DLD1 (cell line): ENCODE measurements at regions not wholly inside any gene's neighbourhood (a gene's known extent, or its start where the extent isn't known, plus 50 kb on each side); places are given as distances from the start of the nearest gene placed in this dataset.

ENCODE experiments used
- in situ Hi-C: cut with HindIII; loops from 2 replicates; pipeline ENCODE4 v1.10.0; 2017; ENCODE audit warnings: low sequenced_read_pairs

- in situ Hi-C loops, result no loop called here
These were observed 215.7 kb downstream of the HTR7 start for GRCh38 chr10:90642136-90642535.

- in situ Hi-C loops, result no loop called here
These were observed 215.2 kb downstream of the HTR7 start for GRCh38 chr10:90642650-90643049.

GRCh38 chr10:90644165-90644564, 213.7 kb downstream of the HTR7 start:
- in situ Hi-C loops, result no loop called here

- in situ Hi-C loops, result no loop called here
These were observed 207.0 kb downstream of the HTR7 start for GRCh38 chr10:90650858-90651257.

GRCh38 chr10:90652519-90652918, 205.3 kb downstream of the HTR7 start:
- in situ Hi-C loops, result no loop called here

- in situ Hi-C loops, result no loop called here
These were observed 199.0 kb downstream of the HTR7 start for GRCh38 chr10:90658791-90659190.

- in situ Hi-C loops, result no loop called here
These were observed 191.8 kb downstream of the HTR7 start for GRCh38 chr10:90665905-90666662.

GRCh38 chr10:90674461-90674860, 183.4 kb downstream of the HTR7 start:
- in situ Hi-C loops, result no loop called here

- in situ Hi-C loops, result no loop called here
These were observed 182.9 kb downstream of the HTR7 start for GRCh38 chr10:90674928-90675327.

- in situ Hi-C loops, result no loop called here
These were observed 182.2 kb downstream of the HTR7 start for GRCh38 chr10:90675621-90676020.
